ENCODE measurements at regions not wholly inside any gene's neighbourhood (a gene's known extent, or its start where the extent isn't known, plus 50 kb on each side); places are given as distances from the start of the nearest gene placed in this dataset.
A peak's percentile ranks its signal among the peaks of the same experiment; 100 is the strongest.

DNA sequence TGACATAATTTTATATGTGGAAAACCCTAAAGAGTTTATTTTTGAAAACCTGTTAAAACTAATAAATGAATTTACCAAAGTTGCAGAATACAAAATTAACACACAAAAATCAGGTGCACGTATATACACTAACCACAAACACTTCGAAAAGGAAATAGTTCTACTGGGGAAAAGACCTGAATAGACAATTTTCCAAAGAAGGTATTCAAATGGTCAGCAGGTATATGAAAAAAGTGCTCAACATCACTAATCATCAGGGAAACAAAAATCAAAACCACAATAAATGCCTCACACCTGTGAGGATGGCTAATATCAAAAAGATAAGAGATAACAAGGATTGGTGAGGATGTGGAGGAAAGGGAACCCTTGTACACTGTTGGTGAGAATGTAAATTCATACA lies 110.6 kb downstream of the PXDC1 start:
- no peak for DNase-seq

DNA sequence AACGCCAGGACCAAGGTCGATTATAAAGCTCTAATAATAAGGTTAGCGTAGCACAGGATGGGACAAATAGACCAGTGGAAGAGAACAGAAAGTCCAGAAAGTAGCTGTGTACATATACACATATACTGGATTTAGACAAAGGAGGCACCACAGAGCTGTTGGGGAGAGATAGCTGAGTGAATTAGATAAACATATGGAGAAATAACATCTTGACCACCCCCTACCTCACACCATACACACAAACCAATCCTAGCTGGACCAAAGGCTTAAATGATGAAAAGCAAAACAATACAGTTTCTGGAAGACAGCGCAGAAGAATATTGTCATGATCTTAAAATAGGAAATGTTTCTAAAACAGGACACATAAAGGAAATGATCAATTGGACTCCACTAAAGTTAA lies 112.9 kb downstream of the PXDC1 start:
- peak; percentile 27 for DNase-seq

DNA sequence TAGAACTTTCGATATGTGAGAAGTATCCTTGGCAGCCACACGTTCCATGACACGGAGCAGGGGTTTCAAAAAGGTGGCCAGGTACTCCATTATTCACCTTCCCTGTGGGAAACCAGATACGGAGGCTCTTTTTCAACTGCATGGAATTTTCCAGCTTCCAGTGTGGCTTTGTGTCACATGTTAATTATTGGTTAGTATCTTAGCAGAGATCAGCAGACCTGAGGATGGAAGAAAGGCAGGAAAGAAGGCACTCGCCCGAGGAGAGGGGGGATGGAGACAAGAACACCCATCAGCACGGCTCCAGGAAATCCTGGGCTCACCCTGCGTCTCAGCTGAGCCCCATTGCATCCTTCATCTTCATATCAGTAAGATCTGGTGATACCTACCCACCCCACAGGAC lies 115.5 kb downstream of the PXDC1 start:
- no peak for DNase-seq

DNA sequence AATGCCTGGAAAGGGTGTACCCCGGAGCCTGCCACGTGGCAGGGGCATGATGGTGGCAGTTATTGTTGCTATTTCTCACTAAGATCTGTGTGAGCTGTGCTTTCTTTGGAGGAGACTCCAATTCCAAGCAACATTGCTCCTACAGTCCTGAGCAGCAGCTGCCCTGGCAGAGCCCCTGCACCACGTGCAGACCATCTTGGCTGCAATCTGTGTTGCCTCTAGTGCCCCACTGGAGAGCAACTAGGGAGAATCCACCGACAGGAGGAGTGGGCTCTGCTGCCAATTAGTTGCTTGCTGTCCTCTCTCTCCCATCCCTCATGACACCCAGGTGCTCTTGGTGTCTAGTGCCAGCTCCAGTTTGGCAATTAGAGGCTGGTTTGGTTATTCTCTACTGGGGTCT lies 116.0 kb downstream of the PXDC1 start:
- no peak for DNase-seq

DNA sequence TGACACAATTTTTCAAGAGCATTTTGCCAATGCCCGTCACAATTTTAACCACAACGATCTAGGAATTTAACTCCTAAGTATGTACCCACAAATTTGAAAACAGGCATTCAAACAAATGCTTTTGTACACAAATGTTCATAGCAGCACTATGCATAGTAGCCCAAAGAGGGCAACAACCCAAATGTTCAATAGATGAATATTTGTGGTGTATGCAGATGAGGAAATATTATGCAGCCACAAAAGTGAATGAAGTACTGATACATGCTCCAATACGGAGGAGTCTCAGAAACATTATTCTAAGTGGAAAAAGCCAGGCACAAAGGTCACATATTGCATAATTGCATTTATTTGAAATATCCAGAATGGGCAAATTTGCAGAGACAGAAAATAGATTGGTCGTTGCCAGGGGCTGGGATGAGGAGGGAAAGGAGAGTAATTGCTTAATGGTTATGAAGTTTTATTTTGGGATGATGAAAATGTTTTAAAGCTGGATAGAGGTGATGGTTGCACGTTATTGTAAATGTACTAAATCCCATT lies 117.2 kb downstream of the PXDC1 start:
- DNase-seq, result no peak

DNA sequence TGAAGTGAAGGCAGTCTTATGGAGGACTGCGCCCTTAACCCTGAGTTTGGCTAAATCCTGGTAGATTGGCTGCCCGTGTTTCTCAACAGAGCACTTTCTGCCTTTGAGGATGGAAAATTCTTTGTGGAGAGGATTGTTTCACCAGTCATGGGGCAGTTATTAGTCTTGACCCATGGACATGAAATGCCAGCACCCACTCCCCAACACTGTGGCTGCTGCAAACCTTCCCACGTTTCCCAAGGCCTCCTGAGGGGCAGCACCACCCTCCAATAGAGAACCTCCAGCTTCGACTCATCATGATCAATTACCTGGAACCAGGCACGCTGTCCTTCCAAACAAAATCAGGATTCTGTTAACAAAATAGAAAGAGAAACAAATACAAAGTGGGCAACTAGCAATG lies 117.8 kb downstream of the PXDC1 start:
- no peak for DNase-seq

DNA sequence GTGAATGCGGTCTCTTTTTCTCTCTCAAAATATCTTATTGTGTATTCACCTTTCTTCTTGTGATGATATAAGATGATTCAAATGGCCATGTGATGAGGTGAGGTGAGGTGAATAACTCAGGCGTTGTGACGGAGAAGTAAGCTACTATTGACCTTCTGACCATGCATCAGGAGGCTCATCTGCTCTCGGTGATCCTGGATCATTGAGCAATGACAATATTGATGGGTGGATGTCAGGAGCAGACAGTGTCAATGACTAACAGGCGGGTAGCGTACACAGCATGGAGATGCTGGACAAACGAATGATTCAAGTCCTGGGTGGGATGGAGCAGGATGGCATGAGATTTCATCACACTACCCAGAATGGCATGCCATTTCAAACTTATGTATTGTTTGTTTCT lies 119.6 kb downstream of the PXDC1 start:
- no peak for DNase-seq

DNA sequence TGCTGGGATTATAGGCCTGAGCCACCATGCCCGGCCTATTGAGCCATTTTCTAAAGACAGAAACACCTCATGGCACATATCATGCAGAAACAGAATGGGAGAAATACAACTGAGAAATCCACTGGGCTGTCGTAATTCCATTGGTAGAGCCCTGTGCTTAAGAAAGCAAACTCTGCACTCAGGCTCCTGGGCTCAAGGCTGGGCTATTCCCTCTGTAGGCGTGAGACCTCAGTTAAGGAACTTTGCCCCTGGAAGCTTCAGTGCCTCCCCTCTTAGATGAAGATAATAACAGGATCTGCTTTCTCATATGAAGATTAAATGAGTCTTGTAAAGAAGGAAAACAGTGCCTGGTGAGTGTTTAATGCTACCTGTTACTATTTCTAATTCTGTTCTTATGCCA lies 120.3 kb downstream of the PXDC1 start:
- no peak for DNase-seq

DNA sequence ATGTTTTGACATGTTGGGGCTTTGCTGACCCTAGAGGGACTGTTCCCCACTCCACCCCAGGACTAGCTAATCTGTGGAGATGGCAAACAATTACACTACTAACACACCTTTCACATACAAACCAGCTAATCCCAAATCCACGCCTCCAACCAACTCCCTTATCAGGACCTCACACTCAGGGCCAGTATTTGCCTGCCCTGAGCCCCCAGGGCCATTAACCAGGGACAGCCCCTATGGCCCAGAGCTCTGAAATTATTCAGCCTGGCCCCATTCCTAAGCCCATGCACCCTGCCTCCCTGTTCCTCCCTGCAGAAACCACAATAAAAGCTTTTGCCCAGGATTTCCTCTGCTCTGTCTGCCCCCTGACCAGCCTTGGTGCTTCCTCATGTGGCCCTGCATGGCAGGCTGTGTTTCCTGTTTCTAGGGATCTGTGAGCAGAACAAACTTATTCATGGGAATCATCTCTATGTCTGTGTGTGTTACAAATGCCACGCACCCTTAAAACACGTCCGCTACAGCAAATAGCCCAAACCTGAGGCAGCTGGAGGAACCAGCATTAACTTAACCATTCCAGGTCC lies 121.2 kb downstream of the PXDC1 start:
- DNase-seq, result peak; percentile 43

DNA sequence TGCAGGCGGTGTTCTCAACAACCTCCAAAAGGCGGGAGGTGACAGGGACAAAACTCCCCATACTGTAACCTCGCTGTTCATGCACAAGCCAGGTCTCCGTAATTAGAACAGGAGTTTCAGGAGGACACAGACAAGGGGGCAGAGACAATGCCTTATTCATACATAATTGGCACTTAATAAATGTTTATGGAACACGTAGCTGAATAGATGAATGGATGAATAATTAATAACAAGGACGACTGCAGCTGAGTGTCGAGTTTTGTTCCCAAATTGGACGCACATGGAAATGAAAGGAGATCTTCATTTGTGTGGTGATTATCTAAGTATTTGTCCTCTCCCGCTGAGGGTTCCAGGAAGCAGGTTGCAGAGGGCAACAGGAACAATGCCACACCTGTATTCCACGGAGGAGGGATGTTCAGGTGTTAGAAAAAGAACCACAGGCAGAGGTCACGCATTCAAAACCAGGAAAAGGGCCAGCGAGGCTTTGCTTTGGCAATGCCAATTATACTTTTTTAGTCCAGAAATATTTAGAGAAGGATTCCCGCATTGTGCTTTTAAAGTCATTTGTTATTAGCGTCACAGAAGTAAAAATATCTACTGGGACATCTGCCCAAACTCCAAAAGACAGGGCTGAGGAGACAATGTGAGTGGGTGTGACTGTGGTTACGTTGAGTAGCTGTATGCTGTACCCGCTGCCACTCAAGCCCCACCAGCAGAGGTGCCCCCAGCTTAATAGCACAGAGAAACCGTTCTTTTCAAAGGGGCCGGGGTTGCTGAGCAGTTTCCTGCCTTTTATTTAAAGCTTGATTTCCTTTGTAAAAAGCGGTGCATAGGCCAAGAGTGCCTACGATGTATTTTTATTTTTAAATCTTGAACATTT lies 123.3 kb downstream of the PXDC1 start:
- DNase-seq, result peak; percentile 86

DNA sequence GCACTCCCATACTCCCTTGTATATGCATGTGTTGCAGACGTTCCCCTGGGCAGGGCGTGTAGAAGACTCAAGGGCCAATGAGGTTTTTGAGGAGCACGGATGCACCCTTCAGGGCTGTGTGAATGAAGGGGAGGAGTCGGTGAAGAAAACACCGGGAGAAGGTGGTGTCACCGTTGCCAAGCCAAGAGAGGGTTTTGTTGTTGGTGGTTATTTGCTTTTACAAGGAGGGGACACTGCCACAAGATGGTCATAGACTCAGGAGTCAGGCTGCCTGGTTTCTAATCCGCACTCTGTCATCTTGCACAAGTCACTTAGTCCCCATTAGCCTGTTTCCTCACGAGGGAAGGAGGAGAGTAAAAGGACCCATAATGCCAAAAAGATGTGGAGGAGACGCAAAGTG lies 124.0 kb downstream of the PXDC1 start:
- no peak for DNase-seq

DNA sequence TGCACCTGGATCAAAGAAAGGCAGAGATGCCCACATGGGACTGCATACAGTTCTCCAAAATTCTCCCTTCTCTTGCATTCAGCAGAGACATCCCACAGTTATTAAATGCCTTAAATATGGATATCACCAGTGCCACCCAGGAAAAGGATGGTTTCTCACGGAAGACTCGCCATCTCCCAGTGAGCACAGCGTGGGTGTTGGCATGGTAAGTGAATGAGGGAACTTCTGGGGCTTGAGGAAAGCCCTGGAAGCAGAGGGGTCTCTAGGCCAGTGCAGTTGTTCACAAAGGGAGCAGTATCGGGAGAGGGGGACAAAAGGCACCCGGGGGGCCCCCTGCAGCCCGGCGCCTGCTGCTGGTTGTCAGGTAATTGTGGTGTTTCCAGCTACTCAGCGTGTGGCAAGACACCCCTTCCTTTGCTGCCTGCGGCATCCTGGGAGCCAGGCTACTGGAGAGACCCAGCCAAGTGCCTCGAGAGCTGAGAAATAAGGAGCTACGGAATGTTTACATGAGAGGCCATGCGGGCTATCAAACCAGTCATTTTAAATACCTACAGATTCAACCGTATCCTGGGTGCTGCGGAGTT lies 125.4 kb downstream of the PXDC1 start:
- DNase-seq, result no peak

DNA sequence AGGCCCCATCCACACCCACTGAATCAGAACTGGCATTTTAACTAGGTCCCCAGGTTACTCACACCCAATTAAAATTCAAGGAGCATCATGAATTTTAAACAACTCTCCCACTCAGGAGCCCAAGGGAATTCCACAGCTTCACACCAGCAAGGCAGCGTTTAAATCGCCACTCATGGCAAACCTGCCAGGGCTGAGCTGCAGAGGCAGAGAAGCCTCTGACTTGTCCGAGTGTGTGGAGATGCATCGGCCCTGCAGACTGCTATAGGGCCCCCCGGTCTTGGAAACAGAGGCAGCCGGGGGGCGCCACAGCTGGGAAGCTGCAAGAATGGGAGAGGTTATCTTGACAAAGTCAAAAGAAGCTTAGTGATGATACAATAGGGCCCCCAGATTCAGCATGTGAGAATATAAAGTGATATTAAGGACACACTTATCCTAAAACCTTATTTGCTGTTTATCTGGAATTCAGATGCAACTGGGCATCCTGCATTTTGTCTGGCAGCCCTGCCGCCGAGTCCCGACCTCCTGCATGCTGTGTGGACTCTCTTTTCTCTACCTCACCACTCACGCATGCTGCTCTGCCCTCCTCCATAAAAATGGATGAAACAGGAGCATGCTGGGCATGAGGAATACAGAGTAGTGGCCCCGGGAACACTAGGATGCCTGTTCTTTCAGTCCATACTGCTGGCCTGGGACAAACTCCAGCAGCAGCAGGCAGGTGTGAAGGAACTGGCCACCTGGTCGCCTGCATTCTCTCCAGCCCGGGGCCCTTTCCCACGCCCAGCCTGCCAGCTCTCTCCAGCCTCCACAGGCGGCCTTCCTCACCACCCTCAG lies 126.1 kb downstream of the PXDC1 start:
- DNase-seq, result no peak

DNA sequence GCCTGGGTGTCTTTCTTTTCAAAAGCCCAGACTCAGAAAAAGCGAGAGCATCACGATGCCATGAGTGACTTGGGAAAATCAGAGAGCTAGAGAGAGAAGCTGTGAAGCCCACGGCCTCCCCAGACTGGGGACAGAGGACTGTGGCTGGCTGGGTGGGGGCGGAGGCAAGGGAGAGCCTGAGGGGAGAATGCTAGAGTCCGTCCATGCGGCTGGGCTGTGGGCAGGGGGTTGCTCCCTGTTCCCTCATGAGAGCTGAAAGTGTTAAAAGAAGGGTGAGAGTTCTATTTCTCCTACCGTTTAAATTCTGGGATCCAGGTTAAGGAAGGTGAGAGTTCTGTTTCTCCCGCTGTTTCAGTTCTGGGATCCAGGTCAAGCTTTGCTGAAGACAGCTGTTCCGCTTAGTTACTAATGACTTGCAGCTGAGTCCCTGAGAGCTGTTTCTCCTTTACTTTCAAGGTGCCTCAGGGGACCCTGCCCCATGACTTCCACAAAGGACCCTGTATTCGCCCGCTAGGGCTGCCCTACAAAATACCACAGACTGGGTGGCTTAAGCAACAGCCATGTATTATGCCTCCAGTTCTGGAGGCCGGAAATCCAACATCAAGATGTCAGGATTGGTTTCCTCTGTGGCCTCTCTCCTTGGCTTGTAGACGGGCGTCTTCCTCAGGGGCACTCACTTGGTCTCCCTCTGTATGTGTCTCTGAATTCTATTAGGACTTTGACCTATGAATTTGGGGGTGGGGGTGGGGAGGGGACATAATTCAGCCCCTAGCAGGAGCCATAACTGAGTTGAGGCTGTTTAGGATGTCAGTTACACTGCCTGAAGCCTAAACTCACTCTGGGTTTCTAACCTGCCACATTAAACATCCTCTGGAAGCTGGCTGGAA lies 127.0 kb downstream of the PXDC1 start:
- no peak for DNase-seq

DNA sequence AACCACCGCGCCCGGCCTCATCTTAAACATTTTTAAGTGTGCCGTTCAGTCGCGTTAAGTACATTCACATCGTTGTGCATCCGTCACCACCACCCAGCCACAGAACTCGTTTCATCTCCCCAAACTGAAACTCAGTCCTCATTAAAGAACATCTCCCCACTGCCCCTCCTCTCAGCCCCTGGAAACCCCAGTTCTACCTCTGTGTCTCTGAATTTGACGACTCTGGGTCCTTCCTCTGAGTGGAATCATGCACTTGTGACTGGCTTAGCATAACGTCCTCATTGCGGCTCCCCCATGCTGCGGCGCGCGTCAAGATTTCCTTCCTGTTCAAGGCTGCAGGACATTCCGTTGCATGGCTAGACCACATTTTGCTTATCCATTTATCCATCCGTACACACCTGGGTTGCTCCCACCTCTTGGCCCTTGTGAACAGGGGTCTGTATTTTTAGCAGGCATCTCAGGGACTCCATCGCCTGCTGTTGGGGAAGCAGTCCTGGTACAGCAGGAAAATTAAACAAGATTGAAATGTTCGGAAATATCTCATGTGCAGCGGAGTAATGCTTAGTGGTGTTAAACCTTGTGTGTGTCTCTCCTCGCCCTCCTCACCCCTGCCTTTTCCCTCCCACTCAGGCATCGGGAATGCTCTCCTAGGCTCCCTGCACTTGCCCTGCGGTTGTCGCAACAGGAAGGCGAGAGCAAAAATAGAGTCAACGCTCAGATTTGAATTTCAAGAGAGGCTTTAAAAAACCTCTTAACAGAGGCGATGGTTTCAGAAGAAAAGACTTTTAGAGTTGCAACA lies 127.9 kb downstream of the PXDC1 start:
- no peak for DNase-seq

DNA sequence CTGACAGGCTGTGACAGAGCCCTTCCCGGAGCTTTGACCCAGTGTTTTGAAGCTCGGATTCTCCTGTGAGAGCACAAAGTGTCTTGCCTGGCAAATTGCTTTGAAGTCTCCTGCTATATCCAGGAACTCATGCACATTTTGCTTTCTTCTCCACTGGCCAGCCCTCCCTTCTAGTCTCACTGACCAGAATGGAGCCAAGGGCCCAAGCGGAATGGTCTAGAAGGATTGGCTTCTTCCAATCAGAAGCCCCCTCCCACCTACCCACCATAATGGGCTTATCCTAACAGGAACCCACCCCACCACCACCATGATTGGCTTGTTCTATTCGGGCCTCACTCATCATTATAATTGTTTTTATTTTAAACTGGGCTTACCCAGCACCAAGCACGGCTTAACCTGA lies 130.1 kb downstream of the PXDC1 start:
- DNase-seq, result no peak

DNA sequence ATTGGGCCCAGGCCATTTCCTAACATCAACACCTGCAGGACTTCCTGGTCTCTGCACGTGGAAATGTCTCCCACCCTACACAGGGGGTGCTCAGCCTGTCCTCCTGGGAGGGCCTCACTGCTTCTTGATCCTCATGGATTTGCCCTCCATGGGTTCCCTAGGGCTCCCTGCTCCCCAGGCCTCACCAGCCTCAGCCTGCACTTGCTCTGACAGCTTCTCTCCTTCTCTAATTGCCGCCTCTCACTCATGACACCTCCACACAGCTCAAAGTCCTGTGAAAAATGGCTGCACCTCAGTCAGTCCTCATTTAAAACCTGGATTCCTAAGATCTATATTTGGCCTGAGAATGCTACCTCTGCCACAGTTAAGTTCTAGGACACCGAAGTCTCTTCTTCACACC lies 130.6 kb downstream of the PXDC1 start:
- DNase-seq, result no peak

DNA sequence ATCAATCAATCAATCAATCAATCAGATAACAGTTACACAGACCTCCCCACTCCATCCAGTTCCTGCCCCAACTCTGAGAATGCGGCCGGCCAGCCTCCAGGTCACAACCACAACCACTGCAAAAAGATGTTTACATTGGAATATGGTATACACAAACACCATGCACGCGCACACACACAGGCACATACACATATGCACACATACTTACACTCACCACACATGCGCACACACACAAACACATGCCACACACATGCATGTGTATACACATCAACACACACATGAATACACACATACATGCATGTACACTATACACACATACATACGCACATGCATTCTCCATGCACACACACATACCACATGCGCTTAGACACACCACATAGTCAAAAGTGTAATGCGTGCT lies 131.1 kb downstream of the PXDC1 start:
- no peak for DNase-seq

DNA sequence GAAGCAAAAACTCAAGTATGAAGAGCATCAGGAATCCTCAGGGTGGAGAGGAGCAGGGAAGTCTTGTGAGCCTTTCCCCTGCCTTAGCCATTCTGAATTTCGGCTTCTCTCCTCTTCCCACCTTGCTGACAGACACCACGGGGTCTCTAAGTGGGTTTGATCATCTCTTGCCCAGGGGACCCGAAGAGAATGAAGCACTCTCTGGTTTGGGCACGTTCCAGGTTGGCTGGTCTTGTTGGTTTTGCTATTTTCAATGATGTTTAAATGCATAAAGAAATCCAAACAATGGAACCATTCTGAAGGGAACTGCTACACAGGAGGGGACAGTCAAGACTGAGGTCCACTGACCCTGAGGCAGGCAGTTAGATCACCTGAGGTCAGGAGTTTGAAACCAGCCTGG lies 131.7 kb downstream of the PXDC1 start:
- no peak for DNase-seq

DNA sequence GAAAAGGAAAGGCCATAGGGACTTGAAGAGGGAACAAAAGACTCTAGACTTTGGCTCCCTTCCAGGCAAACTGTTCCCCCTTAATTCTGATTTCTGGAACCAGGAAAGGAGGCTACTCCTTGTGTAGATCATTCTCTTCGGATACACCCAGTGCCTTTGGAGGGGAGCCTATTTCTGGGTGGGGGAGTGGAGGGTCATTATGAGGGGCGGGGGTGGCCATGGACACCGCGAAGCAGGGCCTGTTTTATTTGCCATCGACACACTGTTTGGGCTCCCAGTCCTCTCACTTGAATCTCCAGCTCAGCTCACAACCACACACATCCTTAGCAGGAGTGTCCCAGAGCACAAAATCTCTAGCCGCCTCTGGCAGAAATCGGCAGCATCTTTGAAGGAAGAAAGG lies 132.3 kb downstream of the PXDC1 start:
- DNase-seq, result no peak

DNA sequence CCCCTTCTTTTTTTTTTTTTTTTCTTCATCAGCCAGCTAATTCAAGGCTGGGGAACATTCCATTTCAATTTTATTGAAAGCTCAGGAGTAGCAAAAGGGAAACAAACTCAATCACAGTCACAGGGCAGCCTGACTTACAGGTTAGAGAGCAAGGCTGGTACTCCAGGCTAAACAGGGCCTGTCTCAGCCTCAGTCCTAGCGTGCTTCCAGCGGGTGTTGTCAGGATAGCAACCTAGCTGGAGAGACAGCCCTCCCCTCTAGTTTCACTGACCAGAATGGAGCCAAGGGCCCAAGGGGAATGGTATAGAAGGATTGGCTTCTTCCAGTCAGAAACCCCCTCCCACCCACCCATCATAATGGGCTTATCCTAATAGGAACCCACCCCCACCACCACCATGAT lies 132.9 kb downstream of the PXDC1 start:
- DNase-seq, result no peak
